ENCODE measurements at regions not wholly inside any gene's neighbourhood (a gene's known extent, or its start where the extent isn't known, plus 50 kb on each side); places are given as distances from the start of the nearest gene placed in this dataset.

- no peaks in the 10 kb centered on the region for H3K36me3 ChIP-seq (ENCODE audit: low read depth, missing control alignments)
- WGBS, 2 donors, result 36 to 43% methylated on average over 7 of the region's 7 CpGs
- no peaks in the 10 kb centered on the region for H3K9me3 ChIP-seq
- TF ChIP-seq CTCF (IDR thresholded peaks at IDR 0.05), result no peak
- H3K4me1 ChIP-seq, result no peaks in the 10 kb centered on the region
- H3K27me3 ChIP-seq, result no peaks in the 10 kb centered on the region
- H3K4me3 ChIP-seq, result no peak overlapping the region
- no peak overlapping the region for H3K27ac ChIP-seq
- intact Hi-C loops (cut with DNase I; ENCODE audit: low total_unique reads), result no loop called here
- DNase-seq, result no peak
These were observed 454.3 kb upstream of the EEF2KMT start for GRCh38 chr16:5551909-5552308.

- H3K27me3 ChIP-seq, result no peaks in the 10 kb centered on the region
- H3K4me3 ChIP-seq, result no peak overlapping the region
- H3K36me3 ChIP-seq (ENCODE audit: low read depth, missing control alignments), result no peaks in the 10 kb centered on the region
- no peaks in the 10 kb centered on the region for H3K4me1 ChIP-seq
- H3K9me3 ChIP-seq, result no peaks in the 10 kb centered on the region
- intact Hi-C loops (cut with DNase I; ENCODE audit: low total_unique reads), result no loop called here
- DNase-seq, result no peak
- WGBS, 2 donors, result 78 to 94% methylated on average over 3 of the region's 3 CpGs
- TF ChIP-seq POLR2A (IDR thresholded peaks at IDR 0.05) (no peak), CTCF (IDR thresholded peaks at IDR 0.05) (no peak)
- no peak overlapping the region for H3K27ac ChIP-seq
These were observed 452.2 kb upstream of the EEF2KMT start for GRCh38 chr16:5549802-5550201.

GRCh38 chr16:5541356-5541755 lies 443.8 kb upstream of the EEF2KMT start:
- no peaks in the 10 kb centered on the region for H3K4me1 ChIP-seq
- WGBS, 2 donors, result 51 to 55% methylated on average over 3 of the region's 3 CpGs
- H3K4me3 ChIP-seq, result no peak overlapping the region
- H3K27ac ChIP-seq, result no peak overlapping the region
- intact Hi-C loops (cut with DNase I; ENCODE audit: low total_unique reads), result no loop called here
- H3K9me3 ChIP-seq, result no peaks in the 10 kb centered on the region
- no peaks in the 10 kb centered on the region for H3K36me3 ChIP-seq (ENCODE audit: low read depth, missing control alignments)
- H3K27me3 ChIP-seq, result no peaks in the 10 kb centered on the region
- no peak for TF ChIP-seq CTCF (IDR thresholded peaks at IDR 0.05)
- TF ChIP-seq POLR2A (IDR thresholded peaks at IDR 0.05), result no peak
- DNase-seq, result no peak

GRCh38 chr16:5537347-5537746 lies 439.8 kb upstream of the EEF2KMT start:
- no peak for DNase-seq
- 78 to 97% methylated on average over 1 of the region's 1 CpG for WGBS, 2 donors
- intact Hi-C loops (cut with DNase I; ENCODE audit: low total_unique reads), result no loop called here
- Histone ChIP-seq H3K36me3 (ENCODE audit: low read depth, missing control alignments) (no peaks in the 10 kb centered on the region), H3K4me1 (no peaks in the 10 kb centered on the region), H3K9me3 (no peaks in the 10 kb centered on the region), H3K27me3 (no peaks in the 10 kb centered on the region), H3K4me3 (no peak overlapping the region), H3K27ac (no peak overlapping the region)
- no peak for TF ChIP-seq CTCF (IDR thresholded peaks at IDR 0.05)
- TF ChIP-seq POLR2A (IDR thresholded peaks at IDR 0.05), result no peak

GRCh38 chr16:5533321-5533888 lies 435.8 kb upstream of the EEF2KMT start:
- TF ChIP-seq POLR2A (IDR thresholded peaks at IDR 0.05) (no peak), CTCF (IDR thresholded peaks at IDR 0.05) (no peak)
- intact Hi-C loops (cut with DNase I; ENCODE audit: low total_unique reads), result no loop called here

More at GRCh38 chr16:5533321-5533888, 435.8 kb upstream of the EEF2KMT start:
- Histone ChIP-seq H3K9me3 (no peaks in the 10 kb centered on the region), H3K27me3 (no peaks in the 10 kb centered on the region), H3K27ac (no peak overlapping the region), H3K4me3 (no peak overlapping the region), H3K4me1 (no peaks in the 10 kb centered on the region), H3K36me3 (ENCODE audit: low read depth, missing control alignments) (no peaks in the 10 kb centered on the region)
- WGBS, 2 donors, result 36 to 46% methylated on average over 3 of the region's 3 CpGs
- DNase-seq, result no peak
